ENCODE measurements at regions not wholly inside any gene's neighbourhood (a gene's known extent, or its start where the extent isn't known, plus 50 kb on each side); places are given as distances from the start of the nearest gene placed in this dataset.

DNA sequence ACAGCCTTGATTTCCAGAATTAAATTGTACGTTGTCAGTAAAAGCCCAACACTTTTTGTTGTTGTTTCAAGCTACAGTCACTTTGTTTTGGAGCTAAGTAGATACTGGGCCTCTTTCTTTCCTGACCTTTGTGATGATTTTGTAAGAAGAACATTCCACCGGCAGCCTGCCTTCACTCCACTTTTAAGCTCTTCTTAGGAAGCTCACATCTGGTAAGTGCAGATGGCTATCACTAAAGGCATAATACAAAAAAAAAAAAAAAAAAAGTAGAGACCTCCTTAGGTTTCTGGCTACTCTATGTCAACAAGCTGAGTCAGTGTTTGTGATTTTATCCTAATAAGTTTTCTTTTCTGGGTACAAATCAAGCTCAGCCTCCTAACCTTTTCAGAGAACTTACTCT is 1922.1 kb upstream of the WWC1 start:
- DNase-seq (ENCODE audit: low read depth in 4 of 4, low spot score in 1 of 4) = no peak

DNA sequence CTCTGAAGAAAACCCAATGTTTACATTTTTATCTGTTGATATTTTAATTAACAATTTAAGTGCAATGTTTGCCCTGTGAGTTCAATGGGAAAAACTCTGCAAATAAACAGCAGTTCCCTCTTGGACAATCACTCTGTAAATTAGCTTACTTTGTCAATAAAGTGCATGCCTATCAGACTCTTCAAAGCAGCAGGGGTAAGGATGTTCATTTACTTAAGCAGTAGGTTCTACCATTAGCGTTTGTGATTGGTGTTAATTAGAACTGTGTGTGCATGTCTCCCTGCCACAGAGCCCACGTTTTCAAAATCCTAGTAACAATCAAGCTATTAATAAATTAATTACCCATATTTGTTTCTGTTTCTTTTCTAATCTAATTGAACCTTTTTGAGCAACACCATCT is 1921.6 kb upstream of the WWC1 start:
- DNase-seq (ENCODE audit: low read depth in 4 of 4, low spot score in 1 of 4) = no peak

DNA sequence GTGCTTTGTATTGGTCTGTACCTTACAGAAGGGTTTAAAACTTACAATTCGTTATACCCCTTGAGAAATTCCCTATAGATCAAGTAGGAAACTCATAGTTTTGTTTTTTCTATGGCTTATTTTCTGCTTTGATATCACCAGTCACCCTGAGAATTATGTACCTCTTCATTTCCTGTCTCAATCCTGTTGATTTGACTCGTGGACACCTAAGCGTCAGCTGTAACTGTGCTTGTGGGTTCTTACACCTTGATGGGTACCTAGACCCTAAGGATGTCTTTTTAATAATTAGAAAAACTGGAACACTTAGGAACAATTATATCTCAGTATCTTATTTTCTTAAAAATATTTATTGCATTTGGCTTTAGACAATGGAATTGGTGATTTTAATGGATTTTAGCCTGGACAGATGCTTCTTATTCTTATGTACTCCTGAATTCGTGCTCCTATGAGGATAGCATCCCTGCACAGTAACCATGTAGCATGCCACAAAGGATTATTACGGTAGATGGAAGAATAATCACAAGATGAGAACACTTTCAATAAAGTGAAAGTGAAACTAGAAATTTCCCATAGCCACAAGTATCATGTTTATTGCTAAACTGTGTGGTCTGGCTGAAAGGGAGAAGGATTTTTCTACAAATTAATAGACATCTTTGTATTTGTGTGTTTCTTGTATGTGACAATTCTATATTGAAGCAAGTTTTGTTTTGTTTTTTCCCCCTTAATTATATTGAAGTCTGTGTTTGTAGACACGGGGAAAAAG is 1920.3 kb upstream of the WWC1 start:
- DNase-seq (ENCODE audit: low read depth in 4 of 4, low spot score in 1 of 4) = no peak

DNA sequence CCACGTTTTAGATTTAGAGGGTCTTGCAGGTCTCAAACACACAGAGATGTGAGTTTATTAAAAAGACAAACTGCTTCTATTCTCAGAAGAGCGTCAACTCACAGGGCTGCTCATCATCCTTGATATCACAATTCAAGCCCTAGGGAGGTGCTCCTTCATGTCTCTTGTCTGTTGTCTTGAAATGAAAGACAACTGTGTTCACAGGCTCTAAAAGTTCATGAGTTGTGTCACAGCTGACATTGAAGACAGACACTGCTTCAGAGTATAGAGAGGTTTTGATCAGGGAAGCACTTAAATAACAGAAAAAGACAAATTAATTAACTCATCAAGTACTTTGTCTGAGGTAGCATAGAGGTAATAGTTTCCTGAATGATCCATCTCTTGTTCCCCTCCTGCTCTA is 1917.6 kb upstream of the WWC1 start:
- DNase-seq (ENCODE audit: low read depth in 4 of 4, low spot score in 1 of 4) = no peak

DNA sequence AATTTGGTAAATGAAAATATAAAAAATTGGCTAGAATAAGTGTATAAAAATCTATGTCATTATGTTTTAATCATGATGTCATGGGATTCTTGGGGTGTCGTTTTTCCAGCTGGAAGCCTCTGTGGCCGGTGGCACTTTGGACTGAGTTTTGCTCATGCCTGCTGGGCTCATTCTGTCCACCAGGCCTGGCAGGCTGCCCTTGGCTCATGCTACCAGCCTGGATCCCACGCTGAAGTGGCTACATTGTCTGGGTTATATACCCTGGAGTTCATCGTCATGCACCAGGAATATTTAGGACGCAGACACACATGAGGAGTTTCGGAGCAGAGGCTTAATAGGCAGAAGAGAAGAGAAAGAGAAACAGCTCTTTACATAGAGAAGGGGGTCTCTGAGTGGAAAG is 1913.7 kb upstream of the WWC1 start:
- DNase-seq (ENCODE audit: low read depth in 4 of 4, low spot score in 1 of 4) = no peak

DNA sequence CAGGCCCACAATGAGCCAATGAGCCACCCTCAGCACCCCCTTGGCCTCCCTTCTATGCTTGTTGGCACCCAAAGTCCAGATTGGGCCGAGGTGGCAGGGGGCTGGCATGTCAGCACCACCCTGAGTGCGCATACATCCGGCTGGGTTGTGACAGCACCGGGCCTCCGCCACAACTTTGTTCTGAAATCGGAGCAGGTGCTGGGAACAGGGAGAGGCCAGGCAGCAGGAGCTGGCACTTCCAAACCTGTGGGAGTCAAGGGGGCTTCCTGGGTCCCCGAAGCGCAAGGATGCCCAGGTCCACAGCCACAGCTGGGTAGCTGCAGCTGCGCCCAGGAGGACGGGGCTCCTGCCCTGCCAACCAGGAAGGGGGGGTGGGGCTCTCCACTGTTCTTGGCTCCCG is 1911.9 kb upstream of the WWC1 start:
- no peak for DNase-seq (ENCODE audit: low read depth in 4 of 4, low spot score in 1 of 4)

DNA sequence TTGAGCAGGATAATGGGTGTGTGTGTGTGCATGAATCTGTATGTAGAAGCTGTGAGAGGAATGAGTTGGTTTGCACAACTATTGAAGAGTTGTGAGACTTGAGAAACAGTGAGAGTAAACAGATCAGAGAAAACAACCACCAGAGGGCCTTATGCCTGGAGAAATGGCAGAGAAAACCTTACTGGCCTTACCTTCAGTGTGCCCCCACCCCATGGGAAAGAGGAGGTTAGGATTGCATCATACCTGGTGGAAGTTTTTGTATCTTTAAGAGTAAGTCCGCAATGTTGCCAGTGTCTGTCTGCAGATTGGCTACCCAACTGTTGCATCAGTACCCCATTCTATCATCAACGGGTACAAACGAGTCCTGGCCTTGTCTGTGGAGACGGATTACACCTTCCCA is 1909.4 kb upstream of the WWC1 start:
- DNase-seq (ENCODE audit: low read depth in 4 of 4, low spot score in 1 of 4) = no peak

DNA sequence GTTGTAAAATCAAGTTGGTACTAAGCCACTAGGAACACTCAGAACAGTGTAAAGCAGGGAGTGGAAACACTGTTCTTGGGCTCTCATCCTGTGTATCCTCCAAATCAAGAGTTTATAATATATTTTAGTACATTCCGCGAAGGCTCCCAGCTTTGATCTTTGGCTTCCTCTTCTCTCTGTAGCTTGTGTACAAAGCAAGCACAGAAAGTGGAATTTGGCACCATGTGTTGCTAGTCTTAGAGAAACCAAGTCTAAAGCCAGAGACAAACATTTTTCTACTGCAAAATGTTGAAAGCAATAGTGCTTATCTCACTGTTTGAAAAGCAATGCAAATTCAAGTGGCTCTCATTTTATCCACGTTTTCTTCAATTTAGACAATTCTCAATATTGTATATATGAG is 1893.3 kb upstream of the WWC1 start:
- no peak for DNase-seq (ENCODE audit: low read depth in 4 of 4, low spot score in 1 of 4)

DNA sequence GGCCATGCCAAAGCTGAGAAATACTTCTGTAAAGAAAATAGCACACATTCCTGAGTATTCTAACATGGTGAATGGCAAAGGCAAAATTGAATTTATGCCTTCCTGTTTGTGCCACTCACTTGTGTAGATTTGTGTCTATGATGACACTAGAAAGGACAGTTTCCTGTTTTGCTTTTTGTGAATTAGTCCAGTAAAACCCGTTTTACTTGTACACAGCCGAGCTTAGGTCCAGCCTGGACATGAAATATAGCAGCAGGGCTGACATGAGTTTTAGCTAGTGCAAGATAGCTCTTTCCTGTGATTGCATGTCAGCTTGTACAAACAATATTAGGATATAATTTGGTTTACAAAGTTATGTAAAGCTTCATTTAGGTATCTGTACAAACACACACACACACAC is 1891.7 kb upstream of the WWC1 start:
- DNase-seq (ENCODE audit: low read depth in 4 of 4, low spot score in 1 of 4) = no peak

DNA sequence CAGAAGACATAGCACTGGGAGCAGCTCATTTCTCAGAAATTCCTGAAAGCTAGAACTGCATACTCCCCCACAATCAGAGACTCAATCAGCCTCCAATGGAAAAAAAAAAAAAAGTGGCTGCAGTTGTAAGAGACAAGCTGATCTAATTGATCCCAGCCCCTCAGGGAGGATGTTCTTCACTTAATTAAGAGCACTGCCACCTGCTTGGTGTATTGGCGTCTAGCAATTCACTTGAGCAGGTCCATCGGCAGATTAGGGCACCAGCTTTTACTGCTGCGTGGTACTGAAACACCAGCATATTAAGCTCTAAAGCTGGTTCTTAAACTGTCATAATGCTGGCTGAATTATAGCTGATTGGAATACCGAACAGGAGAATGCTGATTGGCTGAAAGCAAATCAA is 1890.1 kb upstream of the WWC1 start:
- DNase-seq (ENCODE audit: low read depth in 4 of 4, low spot score in 1 of 4) = no peak

DNA sequence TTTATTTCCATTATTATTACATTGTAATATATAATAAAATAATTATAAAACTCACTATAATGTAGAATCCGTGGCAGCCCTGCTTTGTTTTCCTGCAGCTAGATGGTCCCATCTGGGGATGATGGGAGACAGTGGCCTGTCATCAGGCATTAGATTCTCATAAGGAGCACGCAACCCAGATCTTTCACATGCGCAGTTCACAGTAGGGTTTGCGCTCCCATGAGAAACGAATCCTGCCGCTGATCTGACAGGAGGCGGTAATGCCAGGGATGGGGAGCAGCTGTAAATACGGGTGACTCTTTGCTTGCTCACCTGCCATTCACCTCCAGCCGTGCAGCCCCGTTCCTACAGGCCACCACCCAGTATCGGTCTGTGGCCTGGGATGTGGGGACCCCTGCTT is 1879.3 kb upstream of the WWC1 start:
- no peak for DNase-seq (ENCODE audit: low read depth in 4 of 4, low spot score in 1 of 4)

DNA sequence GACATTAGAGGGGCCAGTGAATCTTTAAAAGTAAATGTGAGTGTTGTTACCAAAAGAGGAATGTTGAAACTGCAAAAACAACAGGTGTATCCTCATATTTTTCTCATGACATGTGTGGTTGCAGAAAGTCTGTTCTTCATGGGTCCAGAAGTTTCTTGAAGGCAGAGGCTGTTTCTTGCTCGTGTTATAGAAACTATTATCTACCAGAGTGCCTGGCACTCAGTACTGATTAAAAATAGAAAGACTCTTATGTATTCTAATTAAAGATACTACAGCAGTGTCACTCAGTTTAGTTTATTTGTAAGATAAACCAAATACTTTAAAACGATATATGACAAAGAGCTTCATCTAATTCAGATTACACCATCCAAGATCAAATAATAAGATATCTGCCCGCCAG is 1864.2 kb upstream of the WWC1 start:
- no peak for DNase-seq (ENCODE audit: low read depth in 4 of 4, low spot score in 1 of 4)

DNA sequence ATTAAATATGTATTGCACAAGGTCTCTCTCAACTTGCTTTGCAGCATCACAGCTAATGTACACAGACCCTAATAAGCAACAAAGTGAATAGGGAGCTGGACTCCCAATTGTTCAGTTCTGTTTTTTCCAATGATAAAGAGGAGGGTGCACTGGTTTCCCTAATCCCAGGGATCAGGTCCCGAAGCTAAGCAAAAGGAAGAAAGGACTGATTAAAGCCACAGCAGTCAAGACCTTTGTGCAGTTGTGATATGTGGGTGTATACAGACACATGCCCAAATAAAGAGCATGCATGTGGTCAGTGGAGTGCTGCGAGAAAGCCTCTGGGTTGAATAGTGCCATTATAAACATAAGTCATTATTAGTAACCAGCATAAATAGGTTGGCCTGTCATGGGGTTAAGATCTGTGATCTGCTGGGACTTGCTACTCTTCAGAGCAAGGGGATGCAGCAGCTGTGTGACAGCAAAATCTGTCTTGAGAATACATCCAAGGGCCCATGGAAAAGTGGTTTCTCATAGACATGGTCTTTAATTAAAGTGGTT is 1863.1 kb upstream of the WWC1 start:
- DNase-seq (ENCODE audit: low read depth in 4 of 4, low spot score in 1 of 4) = no peak

DNA sequence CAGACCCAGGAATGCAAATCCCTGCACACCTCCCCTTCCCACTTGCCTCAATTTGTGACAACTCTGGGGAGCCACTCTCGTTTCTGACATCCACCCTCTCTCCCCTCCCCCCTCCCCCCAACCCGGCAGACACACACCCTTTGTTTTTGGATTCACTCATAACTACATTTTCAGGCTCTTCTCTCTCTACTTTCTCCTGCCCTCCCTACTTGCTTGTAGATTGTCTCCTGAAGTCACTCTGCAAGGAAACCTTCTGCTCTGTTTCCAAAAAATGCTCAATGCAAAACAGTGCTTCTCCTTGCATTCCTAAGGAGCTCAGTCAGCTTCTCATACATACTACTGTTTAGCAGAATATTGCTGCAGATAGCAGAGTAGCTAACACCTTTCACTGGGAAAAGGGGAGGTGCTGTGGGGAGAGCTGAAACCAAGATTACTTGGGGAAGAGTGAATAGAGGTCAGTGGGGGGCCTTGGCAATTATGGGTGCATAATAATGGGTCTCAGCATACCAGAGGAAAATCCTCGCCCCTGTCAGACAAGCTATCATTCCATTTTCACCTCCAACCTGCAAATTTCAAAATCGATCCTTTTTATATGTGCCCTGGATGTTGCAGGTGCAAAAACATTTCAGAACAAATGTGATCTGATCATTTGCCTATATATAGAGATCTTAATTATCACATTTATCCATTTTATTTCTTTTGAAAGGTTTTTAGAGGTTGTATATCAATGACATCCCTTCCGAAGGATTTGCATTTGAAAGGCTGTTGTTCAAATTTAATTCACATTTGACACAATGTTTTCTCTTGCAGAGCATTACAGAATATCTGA is 1860.7 kb upstream of the WWC1 start:
- DNase-seq (ENCODE audit: low read depth in 4 of 4, low spot score in 1 of 4) = no peak

DNA sequence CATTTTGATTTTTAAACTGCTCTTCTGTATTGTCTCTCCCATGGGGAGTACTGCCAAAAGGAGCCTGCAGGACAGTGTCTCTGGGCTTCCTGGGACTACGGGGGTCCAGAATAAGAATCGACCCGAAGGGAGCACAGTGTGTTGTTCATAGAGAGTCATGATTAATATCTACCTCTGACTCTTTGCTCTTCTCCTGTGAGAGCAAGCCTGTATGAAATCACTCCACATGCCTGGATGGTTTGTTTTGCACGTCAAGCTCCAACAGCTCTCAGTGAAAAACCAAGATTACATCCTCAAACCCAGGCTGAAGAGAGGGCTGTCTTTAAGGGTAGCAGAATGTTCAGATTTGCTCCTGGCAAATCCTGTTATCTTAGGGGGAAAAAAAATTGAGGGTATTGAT is 1860.0 kb upstream of the WWC1 start:
- DNase-seq (ENCODE audit: low read depth in 4 of 4, low spot score in 1 of 4) = no peak

DNA sequence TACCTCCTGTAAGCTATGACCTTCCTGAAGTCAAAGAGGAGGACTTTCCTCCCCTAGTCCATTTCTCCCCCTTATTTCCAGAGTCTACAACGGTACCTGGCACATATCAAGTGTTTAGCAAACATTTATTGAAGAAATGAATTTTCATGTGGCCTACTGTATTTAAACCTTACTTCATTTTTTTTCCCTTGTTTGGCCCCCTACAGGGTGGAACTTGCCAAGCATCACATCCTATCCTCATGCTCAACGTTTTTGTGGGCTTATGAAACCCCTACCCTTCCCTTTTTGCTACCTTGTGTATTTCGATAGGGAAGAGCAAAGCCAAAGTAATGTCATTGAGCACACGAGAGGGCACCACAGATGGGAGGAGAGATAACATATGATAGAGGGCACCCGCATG is 1857.8 kb upstream of the WWC1 start:
- DNase-seq (ENCODE audit: low read depth in 4 of 4, low spot score in 1 of 4) = no peak

DNA sequence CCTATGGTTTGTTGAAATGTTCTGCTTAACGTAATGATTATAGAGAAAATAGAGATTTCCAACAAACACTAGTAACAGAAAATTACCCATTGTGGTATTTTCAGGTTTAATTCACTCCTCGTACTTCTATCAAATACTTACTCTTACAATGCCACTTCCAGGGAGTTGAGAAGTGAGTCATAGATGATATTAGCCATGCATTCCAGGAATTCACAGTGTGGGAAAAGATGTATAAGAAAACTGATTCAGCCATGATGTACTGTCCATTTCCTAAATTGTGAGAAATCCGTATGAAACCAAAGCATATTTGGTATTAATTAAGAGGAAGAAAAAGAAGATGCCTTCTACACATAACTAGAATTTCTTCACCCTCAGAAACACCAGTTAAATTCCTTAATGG is 1854.6 kb upstream of the WWC1 start:
- DNase-seq (ENCODE audit: low read depth in 4 of 4, low spot score in 1 of 4) = no peak

DNA sequence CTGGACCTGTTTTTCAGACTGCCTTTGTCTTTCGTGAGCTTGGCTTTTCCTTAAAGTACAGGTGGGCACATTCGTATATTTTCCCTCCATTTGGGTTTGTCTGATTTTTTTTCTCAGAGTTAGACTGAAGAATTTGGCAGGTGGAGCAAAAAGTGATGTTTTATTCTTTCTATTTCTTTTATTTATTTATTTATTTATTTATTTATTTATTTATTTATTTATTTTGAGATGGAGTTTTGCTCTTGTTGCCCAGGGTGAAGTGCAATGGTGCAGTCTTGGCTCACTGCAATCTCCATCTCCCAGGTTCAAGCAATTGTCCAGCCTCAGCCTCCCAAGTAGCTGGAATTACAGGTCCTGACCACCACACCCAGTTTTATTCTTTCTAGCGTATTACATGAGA is 1805.1 kb upstream of the WWC1 start:
- no peak for DNase-seq (ENCODE audit: low read depth in 4 of 4, low spot score in 1 of 4)

DNA sequence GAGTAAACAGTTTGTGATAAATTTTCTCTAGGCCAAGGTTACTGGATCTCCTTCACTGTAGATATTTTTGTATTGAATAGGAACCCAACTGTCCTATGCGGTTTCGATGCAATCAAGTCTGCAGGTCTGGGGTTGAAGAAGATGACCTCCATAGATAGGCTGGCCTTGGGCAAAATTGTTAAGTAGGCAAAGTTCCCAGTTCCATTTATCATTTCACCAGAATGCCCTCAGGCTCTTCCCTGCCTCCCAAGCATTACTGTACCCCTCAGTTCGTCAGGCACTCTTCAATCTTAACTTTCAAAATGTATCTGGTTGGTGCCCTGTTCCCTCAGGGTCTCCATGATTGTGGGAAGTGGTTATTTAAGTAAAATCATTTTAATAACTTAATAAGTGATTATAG is 1802.9 kb upstream of the WWC1 start:
- DNase-seq (ENCODE audit: low read depth in 4 of 4, low spot score in 1 of 4) = no peak

DNA sequence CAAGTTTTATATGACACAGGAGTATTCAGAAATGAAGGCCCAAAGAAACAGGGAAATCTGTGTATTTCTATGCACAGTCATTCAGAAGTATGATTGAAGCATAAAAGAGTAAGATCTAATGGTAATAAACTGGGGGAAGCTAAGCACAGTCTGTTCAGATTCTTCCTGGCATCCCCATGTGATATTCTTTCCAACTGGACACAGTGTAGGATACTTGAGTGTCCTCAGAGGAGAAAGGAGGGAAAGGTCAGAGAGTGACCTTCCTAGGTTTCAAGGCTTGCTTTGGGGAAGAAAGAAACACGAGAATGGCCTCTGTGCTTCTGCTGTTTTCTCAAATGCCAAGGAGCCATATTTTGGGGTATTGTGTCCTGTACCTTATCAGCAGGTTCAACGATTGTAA is 1798.4 kb upstream of the WWC1 start:
- no peak for DNase-seq (ENCODE audit: low read depth in 4 of 4, low spot score in 1 of 4)

DNA sequence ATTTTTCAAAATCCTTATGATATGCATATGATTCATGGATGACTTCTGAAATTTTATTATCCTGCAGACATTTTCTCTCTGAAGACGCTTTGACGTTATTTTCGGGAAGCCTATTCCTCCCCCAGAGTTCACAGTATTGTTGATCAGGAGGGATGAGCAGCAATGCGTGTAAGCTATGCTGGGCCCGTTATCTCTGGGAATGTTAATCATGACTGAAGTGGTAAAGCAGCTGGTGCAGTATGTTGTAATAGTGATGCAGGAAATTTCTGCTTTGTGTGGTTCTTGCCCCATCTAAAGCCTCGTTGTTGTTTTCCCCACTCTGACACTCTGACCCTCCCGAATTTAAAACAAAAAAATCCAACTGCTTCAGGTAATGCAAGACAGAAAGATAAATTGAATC is 1797.8 kb upstream of the WWC1 start:
- no peak for DNase-seq (ENCODE audit: low read depth in 4 of 4, low spot score in 1 of 4)

DNA sequence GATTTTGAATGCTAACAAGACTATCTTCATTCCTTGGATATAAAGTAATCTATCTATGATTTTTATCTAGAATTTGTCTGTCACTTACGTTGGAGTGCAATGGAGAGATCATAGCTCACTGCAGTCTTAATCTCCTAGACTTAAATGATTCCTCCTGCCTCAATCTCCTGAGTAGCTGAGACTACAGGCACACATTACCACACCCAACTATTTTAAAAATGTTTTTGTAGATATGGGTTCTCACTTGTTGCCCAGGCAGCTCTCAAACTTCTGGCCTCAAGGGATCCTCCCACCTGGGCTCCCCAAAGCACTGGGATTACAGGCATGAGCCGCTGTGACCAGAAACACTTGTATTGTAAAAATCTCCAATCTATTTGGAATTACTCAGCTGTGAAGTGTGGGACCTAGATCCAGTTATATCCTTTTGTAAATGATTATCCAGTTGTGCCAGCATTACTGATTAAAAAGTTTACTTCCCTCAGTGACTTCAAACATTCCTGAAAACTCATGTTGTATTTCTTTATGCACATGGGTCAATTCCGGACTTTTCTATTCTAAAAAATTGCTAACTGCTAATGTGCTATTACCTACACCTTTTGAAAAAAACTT is 1793.8 kb upstream of the WWC1 start:
- no peak for DNase-seq (ENCODE audit: low read depth in 4 of 4, low spot score in 1 of 4)
